ENCODE measurements at regions not wholly inside any gene's neighbourhood (a gene's known extent, or its start where the extent isn't known, plus 50 kb on each side); places are given as distances from the start of the nearest gene placed in this dataset.
A peak's percentile ranks its signal among the peaks of the same experiment; 100 is the strongest.
"Not testable (repeated sequence)": the region's sequence is repeated elsewhere in the genome, so short reads cannot be mapped to it uniquely, and the experiment has no call there.

DNA sequence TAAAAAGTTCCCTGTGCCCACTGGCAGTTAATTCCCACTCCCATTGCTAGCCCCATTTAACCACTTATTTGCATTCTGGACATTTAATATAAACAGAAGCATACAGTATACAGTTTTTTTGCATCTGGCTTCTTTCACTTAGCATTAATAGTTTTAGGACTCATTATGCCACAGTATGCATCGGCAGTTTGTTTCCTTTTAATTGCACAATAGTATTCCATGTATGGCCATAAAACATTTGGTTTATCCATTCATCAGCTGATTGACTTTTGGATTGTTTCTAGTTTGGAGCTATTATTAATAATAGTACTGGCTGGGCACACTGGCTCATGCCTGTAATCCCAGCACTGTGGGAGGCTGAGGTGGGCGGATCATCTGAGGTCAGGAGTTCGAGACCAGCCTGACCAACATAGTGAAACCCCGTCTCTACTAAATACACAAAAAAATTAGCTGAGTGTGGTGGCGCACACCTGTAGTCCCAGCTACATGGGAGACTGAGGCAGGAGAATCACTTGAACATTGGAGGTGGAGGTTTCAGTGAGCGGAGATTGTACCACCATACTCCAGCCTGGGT lies 106.9 kb upstream of the GOLGA6L6 start:
- FAIRE-seq; intact Hi-C loops (cut with micrococcal nuclease); BruUV-seq (replicated peaks); H4K20me1 ChIP-seq (replicated peaks; ENCODE audit: control insufficient read depth, insufficient read depth, low read length); H3K9me3 ChIP-seq (replicated peaks; ENCODE audit: control insufficient read depth, insufficient read depth, low read depth, low read length); H3K9me1 ChIP-seq (ENCODE audit: control insufficient read depth, insufficient read depth, low read length); H3K4me3 ChIP-seq; CTCF ChIA-PET (ENCODE audit: low intra/inter-chr PET ratio); H2AFZ ChIP-seq (ENCODE audit: low read depth, low read length); H3K4me2 ChIP-seq (ENCODE audit: insufficient read depth, low read length); H3K27me3 ChIP-seq (ENCODE audit: control insufficient read depth in 2 of 2, insufficient read depth in 2 of 2, low read length in 2 of 2); H3K27ac ChIP-seq (ENCODE audit: extremely low read depth, low read depth, low read length); ATAC-seq; H3K4me1 ChIP-seq (replicated peaks in 1 of 2; ENCODE audit: control insufficient read depth in 2 of 2, insufficient read depth in 2 of 2, low read length in 2 of 2); POLR2A ChIA-PET; DNase-seq (ENCODE audit: extremely low read depth in 1 of 4, low spot score in 3 of 4); H3K79me2 ChIP-seq (ENCODE audit: control insufficient read depth, insufficient read depth, low read length); H3K36me3 ChIP-seq (ENCODE audit: control insufficient read depth, insufficient read depth, low read length); H3K9ac ChIP-seq (ENCODE audit: insufficient read depth in 1 of 2, low read depth in 2 of 2, low read length in 2 of 2): not testable (repeated sequence)
- WGBS (ENCODE audit: insufficient coverage, low coverage, missing lambda C conversion rate) = 5% methylated on average over 6 of the region's 6 CpGs
- 0 out of 2 replicates have a peak, but pooled peaks have one; percentile 15 for TF ChIP-seq CEBPB (tag; IDR thresholded peaks at IDR 0.05)
- in situ Hi-C loops (cut with MboI) = loop anchor here (10.0 kb wide), 1 partner anchor 416 kb away; no protein-coding TSS in a partner anchor

DNA sequence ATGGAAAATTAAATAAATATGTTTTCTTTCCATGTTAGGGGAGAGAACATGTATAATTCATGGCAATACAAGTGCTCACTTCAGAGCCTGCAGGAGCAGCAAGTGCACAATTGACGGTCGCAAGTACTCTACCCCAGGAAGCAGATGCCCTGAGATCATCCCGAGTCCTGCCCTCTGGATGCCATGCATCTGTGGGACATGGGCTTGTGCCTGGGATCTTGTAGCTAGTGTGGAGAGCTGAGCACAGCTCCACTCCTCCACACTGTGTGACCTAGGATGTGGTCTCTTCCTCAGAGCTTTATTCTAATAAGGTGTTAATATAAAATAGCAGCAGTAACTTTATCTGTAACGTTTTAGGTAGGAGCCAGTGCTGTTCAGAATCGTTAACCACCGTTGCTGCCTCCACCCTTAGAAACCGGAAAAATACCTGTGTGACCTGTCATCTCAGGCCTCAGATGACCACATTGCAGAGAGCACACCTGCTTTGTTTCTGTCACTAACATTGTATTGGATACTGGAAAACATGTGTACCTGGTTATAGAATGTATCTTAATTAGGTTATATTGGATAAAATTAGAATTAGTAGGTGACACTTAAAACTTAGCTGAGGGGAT lies 105.0 kb upstream of the GOLGA6L6 start:
- H3K27me3 ChIP-seq (ENCODE audit: control insufficient read depth in 2 of 2, insufficient read depth in 2 of 2, low read length in 2 of 2) = peaks cover 0 to 4% of the 10 kb centered on the region in 2 experiments; a peak in 1 of 5 replicates
- BruUV-seq (replicated peaks) = no TSS peak
- no peaks in the 10 kb centered on the region for H3K36me3 ChIP-seq (ENCODE audit: control insufficient read depth, insufficient read depth, low read length)
- CTCF ChIA-PET (ENCODE audit: low intra/inter-chr PET ratio) = no interaction called here
- H4K20me1 ChIP-seq (replicated peaks; ENCODE audit: control insufficient read depth, insufficient read depth, low read length) = no peaks in the 10 kb centered on the region
- FAIRE-seq (no peak), DNase-seq (ENCODE audit: extremely low read depth in 1 of 4, low spot score in 3 of 4) (peak in 2 of 4 experiments; percentile 17 to 27), ATAC-seq (peak; percentile 48)
- no peak overlapping the region for H3K4me3 ChIP-seq
- in situ Hi-C loops (cut with MboI) = loop anchor here (10.0 kb wide), 1 partner anchor 418 kb away; no protein-coding TSS in a partner anchor
- H3K9ac ChIP-seq (ENCODE audit: insufficient read depth in 1 of 2, low read depth in 2 of 2, low read length in 2 of 2) = no peak overlapping the region
- H3K9me1 ChIP-seq (ENCODE audit: control insufficient read depth, insufficient read depth, low read length) = no peaks in the 10 kb centered on the region
- H3K27ac ChIP-seq (ENCODE audit: extremely low read depth, low read depth, low read length) = no peak overlapping the region
- intact Hi-C loops (cut with micrococcal nuclease) = loop anchor here (1.0 kb wide), 1 partner anchor 10 kb away; no protein-coding TSS in a partner anchor
- POLR2A ChIA-PET = no interaction called here
- no peaks in the 10 kb centered on the region for H3K4me1 ChIP-seq (replicated peaks in 1 of 2; ENCODE audit: control insufficient read depth in 2 of 2, insufficient read depth in 2 of 2, low read length in 2 of 2)
- H3K9me3 ChIP-seq (replicated peaks; ENCODE audit: control insufficient read depth, insufficient read depth, low read depth, low read length) = no peaks in the 10 kb centered on the region
- no peak overlapping the region for H2AFZ ChIP-seq (ENCODE audit: low read depth, low read length)
- no peak overlapping the region for H3K4me2 ChIP-seq (ENCODE audit: insufficient read depth, low read length)
- no peaks in the 10 kb centered on the region for H3K79me2 ChIP-seq (ENCODE audit: control insufficient read depth, insufficient read depth, low read length)
- 1% methylated on average over 7 of the region's 7 CpGs for WGBS (ENCODE audit: insufficient coverage, low coverage, missing lambda C conversion rate)
- TF ChIP-seq NR3C1 (CRISPR knock-in tag; IDR thresholded peaks at IDR 0.05) = no peak
- 0 out of 2 replicates have a peak, but pooled peaks have one; percentile 6 for TF ChIP-seq SMC3 (conservative IDR thresholded peaks at IDR 0.05; ENCODE audit: insufficient read depth, low read depth, low read length)
